ENCODE measurements at regions not wholly inside any gene's neighbourhood (a gene's known extent, or its start where the extent isn't known, plus 50 kb on each side); places are given as distances from the start of the nearest gene placed in this dataset.

DNA sequence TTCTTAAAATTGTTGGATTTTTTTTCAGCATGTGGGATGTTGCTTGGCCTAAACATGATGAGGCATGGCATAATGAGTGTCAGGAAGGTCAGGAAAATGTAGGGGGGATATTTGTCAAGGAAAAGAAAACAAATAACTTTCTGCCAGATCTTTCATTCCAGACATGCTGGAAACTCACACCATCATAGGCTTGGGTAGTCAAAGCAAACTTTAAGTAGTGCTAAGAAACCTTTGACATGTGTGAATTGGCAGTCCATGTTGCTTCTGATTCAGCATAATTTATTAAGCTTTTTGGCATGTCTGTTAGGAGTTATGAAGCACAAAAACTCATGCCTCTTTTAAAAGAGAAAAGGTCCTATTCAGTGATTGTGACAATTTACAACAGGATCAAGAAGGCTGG is 61.3 kb upstream of the MTAP start:
- Histone ChIP-seq H3K27me3 (ENCODE audit: insufficient read depth, poor library complexity, severe bottlenecking) (no peaks in the 10 kb centered on the region), H3K36me3 (ENCODE audit: low read depth) (no peaks in the 10 kb centered on the region), H3K4me1 (ENCODE audit: insufficient read depth, poor library complexity, severe bottlenecking) (peaks cover 21% of the 10 kb centered on the region), H3K27ac (ENCODE audit: poor library complexity, severe bottlenecking) (peak overlapping the region; percentile 5), H3K9me3 (ENCODE audit: severe bottlenecking) (no peaks in the 10 kb centered on the region), H3K4me3 (ENCODE audit: severe bottlenecking) (no peak overlapping the region)
- DNase-seq (ENCODE audit: low spot score) (no peak), ATAC-seq (ENCODE audit: low read depth) (no peak)
- TF ChIP-seq, protein P1, sequence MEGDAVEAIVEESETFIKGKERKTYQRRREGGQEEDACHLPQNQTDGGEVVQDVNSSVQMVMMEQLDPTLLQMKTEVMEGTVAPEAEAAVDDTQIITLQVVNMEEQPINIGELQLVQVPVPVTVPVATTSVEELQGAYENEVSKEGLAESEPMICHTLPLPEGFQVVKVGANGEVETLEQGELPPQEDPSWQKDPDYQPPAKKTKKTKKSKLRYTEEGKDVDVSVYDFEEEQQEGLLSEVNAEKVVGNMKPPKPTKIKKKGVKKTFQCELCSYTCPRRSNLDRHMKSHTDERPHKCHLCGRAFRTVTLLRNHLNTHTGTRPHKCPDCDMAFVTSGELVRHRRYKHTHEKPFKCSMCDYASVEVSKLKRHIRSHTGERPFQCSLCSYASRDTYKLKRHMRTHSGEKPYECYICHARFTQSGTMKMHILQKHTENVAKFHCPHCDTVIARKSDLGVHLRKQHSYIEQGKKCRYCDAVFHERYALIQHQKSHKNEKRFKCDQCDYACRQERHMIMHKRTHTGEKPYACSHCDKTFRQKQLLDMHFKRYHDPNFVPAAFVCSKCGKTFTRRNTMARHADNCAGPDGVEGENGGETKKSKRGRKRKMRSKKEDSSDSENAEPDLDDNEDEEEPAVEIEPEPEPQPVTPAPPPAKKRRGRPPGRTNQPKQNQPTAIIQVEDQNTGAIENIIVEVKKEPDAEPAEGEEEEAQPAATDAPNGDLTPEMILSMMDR (IDR thresholded peaks at IDR 0.05; ENCODE audit: poor library complexity, severe bottlenecking) = no peak

DNA sequence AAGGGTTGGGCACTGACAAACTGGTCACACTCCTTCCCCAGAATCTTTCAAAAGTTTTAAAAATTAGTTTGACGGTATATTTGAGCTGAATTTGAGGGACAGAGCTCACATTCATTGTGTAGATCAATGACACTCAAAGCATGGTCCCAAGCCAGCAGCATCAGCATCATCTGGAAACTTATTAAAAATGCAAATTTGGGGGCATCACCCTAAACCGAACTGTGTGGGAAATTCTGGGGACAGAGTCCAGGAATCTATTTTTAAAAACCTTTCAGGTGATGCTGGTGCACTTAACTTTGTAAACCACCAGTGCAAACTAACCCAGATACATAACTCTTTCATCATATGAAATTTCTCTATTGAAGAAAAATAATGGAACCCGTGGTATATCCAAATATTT is 58.1 kb upstream of the MTAP start:
- no peaks in the 10 kb centered on the region for H3K9me3 ChIP-seq (ENCODE audit: severe bottlenecking)
- ATAC-seq (ENCODE audit: low read depth) (no peak), DNase-seq (ENCODE audit: low spot score) (no peak)
- TF ChIP-seq, protein P1 (IDR thresholded peaks at IDR 0.05; ENCODE audit: poor library complexity, severe bottlenecking) = no peak
- H3K36me3 ChIP-seq (ENCODE audit: low read depth) = no peaks in the 10 kb centered on the region
- H3K27me3 ChIP-seq (ENCODE audit: insufficient read depth, poor library complexity, severe bottlenecking) = no peaks in the 10 kb centered on the region
- peak overlapping the region; percentile 75 for H3K27ac ChIP-seq (ENCODE audit: poor library complexity, severe bottlenecking)
- H3K4me1 ChIP-seq (ENCODE audit: insufficient read depth, poor library complexity, severe bottlenecking) = peaks cover 45% of the 10 kb centered on the region
- H3K4me3 ChIP-seq (ENCODE audit: severe bottlenecking) = no peak overlapping the region

DNA sequence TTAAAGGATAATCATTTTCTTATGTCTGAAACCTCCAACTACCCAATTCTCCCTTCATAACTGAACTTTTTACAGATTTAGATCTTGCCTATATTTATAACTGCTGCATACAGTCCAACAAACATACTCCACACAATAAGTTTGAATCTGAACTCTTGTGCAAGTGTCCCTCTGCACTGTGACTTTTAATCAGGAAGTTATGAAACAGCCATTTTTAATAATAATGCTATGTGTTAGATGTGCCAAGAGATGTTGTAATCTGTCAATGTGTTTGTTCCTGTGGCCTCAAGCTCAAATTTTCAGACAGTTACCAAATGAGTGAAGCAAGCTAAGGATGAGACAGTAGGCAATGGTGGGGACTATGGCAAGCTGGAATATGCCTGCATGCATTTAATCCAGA is 57.6 kb upstream of the MTAP start:
- Histone ChIP-seq H3K4me1 (ENCODE audit: insufficient read depth, poor library complexity, severe bottlenecking) (peaks cover 45% of the 10 kb centered on the region), H3K4me3 (ENCODE audit: severe bottlenecking) (no peak overlapping the region), H3K27ac (ENCODE audit: poor library complexity, severe bottlenecking) (peak overlapping the region; percentile 75), H3K36me3 (ENCODE audit: low read depth) (no peaks in the 10 kb centered on the region), H3K9me3 (ENCODE audit: severe bottlenecking) (no peaks in the 10 kb centered on the region), H3K27me3 (ENCODE audit: insufficient read depth, poor library complexity, severe bottlenecking) (no peaks in the 10 kb centered on the region)
- TF ChIP-seq, protein P1 (IDR thresholded peaks at IDR 0.05; ENCODE audit: poor library complexity, severe bottlenecking) = no peak
- ATAC-seq (ENCODE audit: low read depth) (0 out of 3 replicates have a peak, but pooled peaks have one; percentile 32), DNase-seq (ENCODE audit: low spot score) (no peak)

DNA sequence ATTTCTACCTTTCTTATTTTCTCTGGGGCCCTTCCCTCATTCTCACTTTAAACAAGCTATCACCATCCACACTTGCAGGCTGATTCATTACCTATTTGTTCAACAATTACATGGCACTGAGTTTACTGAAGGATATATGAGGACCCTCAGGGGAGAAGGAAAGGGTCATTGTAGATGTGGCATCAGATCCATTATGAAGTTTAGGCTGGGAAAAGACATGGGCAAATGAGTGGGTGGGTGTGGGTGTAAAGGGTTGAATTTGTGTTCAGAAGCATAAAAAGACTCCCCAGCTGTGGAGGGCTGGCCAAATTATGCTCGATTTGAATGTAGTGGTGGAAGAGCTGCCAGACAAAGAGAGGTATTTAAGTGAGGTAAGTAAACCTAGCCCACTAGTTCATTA is 55.9 kb upstream of the MTAP start:
- no peaks in the 10 kb centered on the region for H3K36me3 ChIP-seq (ENCODE audit: low read depth)
- H3K27ac ChIP-seq (ENCODE audit: poor library complexity, severe bottlenecking) = peak overlapping the region; percentile 75
- H3K9me3 ChIP-seq (ENCODE audit: severe bottlenecking) = no peaks in the 10 kb centered on the region
- TF ChIP-seq, protein P1 (IDR thresholded peaks at IDR 0.05; ENCODE audit: poor library complexity, severe bottlenecking) = no peak
- no peak overlapping the region for H3K4me3 ChIP-seq (ENCODE audit: severe bottlenecking)
- no peaks in the 10 kb centered on the region for H3K27me3 ChIP-seq (ENCODE audit: insufficient read depth, poor library complexity, severe bottlenecking)
- DNase-seq (ENCODE audit: low spot score) (no peak), ATAC-seq (ENCODE audit: low read depth) (no peak)
- H3K4me1 ChIP-seq (ENCODE audit: insufficient read depth, poor library complexity, severe bottlenecking) = peaks cover 45% of the 10 kb centered on the region

DNA sequence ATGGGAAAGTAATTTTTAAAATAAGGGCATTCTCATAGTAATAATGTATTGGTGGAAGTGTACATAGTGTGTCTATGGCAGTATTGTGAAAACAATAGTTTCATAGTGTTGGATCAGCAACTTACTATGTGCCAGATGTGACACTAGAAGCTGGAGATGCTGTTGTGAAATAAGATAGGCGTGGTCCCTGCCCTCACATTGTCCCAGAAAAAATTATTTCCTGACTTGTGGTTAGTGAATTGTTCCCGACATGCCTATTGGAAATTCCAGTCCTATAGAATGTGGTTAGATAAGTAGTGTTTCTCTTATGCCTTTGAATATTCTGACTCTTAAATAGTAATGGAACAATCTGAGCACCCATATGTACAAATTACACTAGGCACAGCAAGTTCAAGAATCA is 55.3 kb upstream of the MTAP start:
- H3K27me3 ChIP-seq (ENCODE audit: insufficient read depth, poor library complexity, severe bottlenecking) = no peaks in the 10 kb centered on the region
- TF ChIP-seq, protein P1 (IDR thresholded peaks at IDR 0.05; ENCODE audit: poor library complexity, severe bottlenecking) = no peak

More for the DNA sequence above, 55.3 kb upstream of the MTAP start:
- H3K9me3 ChIP-seq (ENCODE audit: severe bottlenecking) = no peaks in the 10 kb centered on the region
- no peak overlapping the region for H3K4me3 ChIP-seq (ENCODE audit: severe bottlenecking)
- peak; percentile 80 for ATAC-seq (ENCODE audit: low read depth)
- peak overlapping the region; percentile 75 for H3K27ac ChIP-seq (ENCODE audit: poor library complexity, severe bottlenecking)
- no peaks in the 10 kb centered on the region for H3K36me3 ChIP-seq (ENCODE audit: low read depth)
- DNase-seq (ENCODE audit: low spot score) = no peak
- H3K4me1 ChIP-seq (ENCODE audit: insufficient read depth, poor library complexity, severe bottlenecking) = peaks cover 40% of the 10 kb centered on the region
